IPS-15b (cell line): ENCODE measurements at regions not wholly inside any gene's neighbourhood (a gene's known extent, or its start where the extent isn't known, plus 50 kb on each side); places are given as distances from the start of the nearest gene placed in this dataset.

Experiments used
- H3K27me3 ChIP-seq: one replicate; pipeline ENCODE4 v1.6.1; 2013; ENCODE audit warnings: low read length; ENCODE audit not compliant: control insufficient read depth, insufficient read depth
- H3K36me3 ChIP-seq: one replicate; pipeline ENCODE4 v1.6.1; 2013; ENCODE audit warnings: low read length; ENCODE audit not compliant: control insufficient read depth, insufficient read depth
- H3K4me1 ChIP-seq: one replicate; pipeline ENCODE4 v1.6.1; 2013; ENCODE audit warnings: mild to moderate bottlenecking, low read length; ENCODE audit not compliant: control insufficient read depth, insufficient read depth
- H3K4me3 ChIP-seq: one replicate; pipeline ENCODE4 v1.5.1; 2013; ENCODE audit warnings: low read depth, low read length
- H3K9ac ChIP-seq: one replicate; pipeline ENCODE4 v1.6.1; 2013; ENCODE audit warnings: low read depth, mild to moderate bottlenecking, low read length
- H3K9me3 ChIP-seq: one replicate; pipeline ENCODE4 v1.6.1; 2013; ENCODE audit warnings: mild to moderate bottlenecking, low read length; ENCODE audit not compliant: control insufficient read depth, insufficient read depth

- Histone ChIP-seq H3K27me3 (no peaks in the 10 kb centered on the region), H3K4me3 (no peak overlapping the region), H3K36me3 (no peaks in the 10 kb centered on the region), H3K4me1 (no peaks in the 10 kb centered on the region), H3K9ac (no peak overlapping the region), H3K9me3 (no peaks in the 10 kb centered on the region)
Observed at GRCh38 chr13:97700306-97700848, 253.1 kb upstream of the IPO5 start.

DNA sequence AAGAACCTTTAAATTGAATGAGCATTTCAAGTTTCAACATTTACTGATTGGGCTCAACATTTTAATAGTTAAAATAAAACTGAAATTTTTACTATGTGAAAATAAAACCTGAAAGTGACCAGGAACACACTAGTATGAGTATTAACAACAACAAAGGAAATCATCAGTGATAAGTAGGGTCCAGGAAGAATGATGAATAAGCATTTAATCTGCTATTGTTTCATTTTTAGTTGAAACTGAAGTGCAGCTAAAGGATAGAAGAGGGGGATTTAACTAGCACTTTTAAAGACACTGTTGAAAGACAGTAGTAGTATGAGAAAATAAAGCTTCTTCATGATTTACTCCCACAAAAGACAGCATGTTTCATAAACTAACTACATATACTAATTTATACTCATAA lies 250.9 kb upstream of the IPO5 start:
- Histone ChIP-seq H3K36me3 (no peaks in the 10 kb centered on the region), H3K9me3 (no peaks in the 10 kb centered on the region), H3K4me3 (no peak overlapping the region), H3K9ac (no peak overlapping the region), H3K27me3 (no peaks in the 10 kb centered on the region), H3K4me1 (no peaks in the 10 kb centered on the region)

GRCh38 chr13:97710797-97711196 lies 242.7 kb upstream of the IPO5 start:
- H3K4me1 ChIP-seq = no peaks in the 10 kb centered on the region
- H3K9me3 ChIP-seq = no peaks in the 10 kb centered on the region
- H3K9ac ChIP-seq = no peak overlapping the region
- no peak overlapping the region for H3K4me3 ChIP-seq
- H3K36me3 ChIP-seq = no peaks in the 10 kb centered on the region
- H3K27me3 ChIP-seq = no peaks in the 10 kb centered on the region

GRCh38 chr13:97712770-97713169 lies 240.7 kb upstream of the IPO5 start:
- Histone ChIP-seq H3K9ac (no peak overlapping the region), H3K27me3 (no peaks in the 10 kb centered on the region), H3K4me1 (no peaks in the 10 kb centered on the region), H3K36me3 (no peaks in the 10 kb centered on the region), H3K4me3 (no peak overlapping the region), H3K9me3 (no peaks in the 10 kb centered on the region)

- H3K36me3 ChIP-seq = no peaks in the 10 kb centered on the region
- no peaks in the 10 kb centered on the region for H3K4me1 ChIP-seq
- H3K4me3 ChIP-seq = no peak overlapping the region
- no peaks in the 10 kb centered on the region for H3K9me3 ChIP-seq
- no peak overlapping the region for H3K9ac ChIP-seq
- H3K27me3 ChIP-seq = no peaks in the 10 kb centered on the region
Observed at GRCh38 chr13:97715763-97716162, 237.7 kb upstream of the IPO5 start.

DNA sequence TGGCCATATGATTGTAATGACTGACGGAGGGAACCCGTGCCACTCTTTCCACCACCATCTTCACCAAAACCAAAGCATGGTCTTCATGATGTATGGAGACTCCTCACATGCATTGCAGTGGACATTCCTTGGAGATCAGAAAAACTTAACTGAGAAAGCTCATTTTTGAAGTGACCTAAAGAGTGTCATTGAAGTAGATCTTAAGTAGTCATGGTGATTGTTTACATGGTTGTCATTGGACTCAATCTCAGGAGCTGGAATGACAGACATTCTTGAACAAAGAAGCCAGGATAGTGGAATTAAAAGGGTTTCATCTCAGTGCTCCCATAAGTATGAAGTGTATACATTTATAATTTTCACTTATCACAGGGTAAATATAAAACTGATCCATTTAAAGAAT lies 236.7 kb upstream of the IPO5 start:
- Histone ChIP-seq H3K27me3 (no peaks in the 10 kb centered on the region), H3K9me3 (no peaks in the 10 kb centered on the region)

GRCh38 chr13:97719736-97720135 lies 233.7 kb upstream of the IPO5 start:
- Histone ChIP-seq H3K9me3 (no peaks in the 10 kb centered on the region), H3K4me3 (no peak overlapping the region), H3K9ac (no peak overlapping the region), H3K4me1 (no peaks in the 10 kb centered on the region), H3K27me3 (no peaks in the 10 kb centered on the region), H3K36me3 (no peaks in the 10 kb centered on the region)

More for the DNA sequence above, 236.7 kb upstream of the IPO5 start:
- no peaks in the 10 kb centered on the region for H3K36me3 ChIP-seq
- H3K9ac ChIP-seq = no peak overlapping the region
- H3K4me3 ChIP-seq = no peak overlapping the region
- H3K4me1 ChIP-seq = no peaks in the 10 kb centered on the region

DNA sequence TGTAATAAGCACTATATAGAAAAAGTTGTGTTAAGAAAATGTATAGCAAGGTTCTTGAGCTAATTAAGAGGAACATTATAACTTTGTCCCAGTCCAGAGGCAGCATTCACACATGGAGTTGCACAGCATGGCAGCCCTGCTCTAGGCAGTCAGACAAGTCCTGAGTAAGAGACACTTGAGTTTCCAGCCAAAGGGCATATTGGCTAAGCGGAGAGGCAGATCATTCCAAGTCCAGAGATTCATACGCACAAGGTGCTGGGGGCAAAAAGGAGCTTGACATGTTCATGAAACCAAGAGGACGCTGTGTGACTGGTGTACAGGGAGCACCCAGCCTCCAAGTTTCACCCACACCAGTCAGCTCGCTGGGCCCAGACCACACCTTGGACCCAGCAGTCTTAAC lies 232.6 kb upstream of the IPO5 start:
- Histone ChIP-seq H3K9ac (no peak overlapping the region), H3K4me1 (no peaks in the 10 kb centered on the region), H3K36me3 (no peaks in the 10 kb centered on the region), H3K4me3 (no peak overlapping the region), H3K9me3 (no peaks in the 10 kb centered on the region), H3K27me3 (no peaks in the 10 kb centered on the region)

DNA sequence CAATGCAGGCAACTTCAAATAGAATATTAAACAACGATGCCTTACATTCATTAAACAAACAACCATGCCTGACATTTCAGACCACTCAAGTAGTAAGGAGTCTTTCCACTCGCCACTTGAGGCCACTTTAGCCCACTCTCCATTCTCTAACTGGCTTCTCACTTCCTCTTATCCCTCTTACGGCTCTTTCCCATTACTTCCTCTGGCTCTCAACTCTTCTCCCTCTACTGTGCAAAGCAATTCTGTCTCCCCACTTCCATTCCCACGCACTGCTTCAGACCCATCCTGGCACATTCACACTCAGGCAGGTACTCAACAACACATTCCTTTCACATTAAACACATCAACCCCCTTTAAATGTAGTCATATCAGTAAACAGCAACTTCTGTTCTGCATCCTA lies 229.8 kb upstream of the IPO5 start:
- Histone ChIP-seq H3K36me3 (no peaks in the 10 kb centered on the region), H3K4me1 (no peaks in the 10 kb centered on the region), H3K27me3 (no peaks in the 10 kb centered on the region), H3K9me3 (no peaks in the 10 kb centered on the region), H3K4me3 (no peak overlapping the region), H3K9ac (no peak overlapping the region)

GRCh38 chr13:97724450-97724849 lies 229.0 kb upstream of the IPO5 start:
- H3K27me3 ChIP-seq = no peaks in the 10 kb centered on the region
- H3K4me3 ChIP-seq = no peak overlapping the region
- H3K9ac ChIP-seq = no peak overlapping the region
- H3K36me3 ChIP-seq = no peaks in the 10 kb centered on the region
- H3K9me3 ChIP-seq = no peaks in the 10 kb centered on the region
- no peaks in the 10 kb centered on the region for H3K4me1 ChIP-seq

GRCh38 chr13:97726664-97727280 lies 226.7 kb upstream of the IPO5 start:
- Histone ChIP-seq H3K4me3 (no peak overlapping the region), H3K9ac (no peak overlapping the region), H3K9me3 (no peaks in the 10 kb centered on the region), H3K36me3 (no peaks in the 10 kb centered on the region), H3K27me3 (no peaks in the 10 kb centered on the region), H3K4me1 (no peaks in the 10 kb centered on the region)

- no peaks in the 10 kb centered on the region for H3K9me3 ChIP-seq
- no peaks in the 10 kb centered on the region for H3K27me3 ChIP-seq
- no peaks in the 10 kb centered on the region for H3K36me3 ChIP-seq
- no peak overlapping the region for H3K4me3 ChIP-seq
- no peak overlapping the region for H3K9ac ChIP-seq
- H3K4me1 ChIP-seq = no peaks in the 10 kb centered on the region
Observed at GRCh38 chr13:97727991-97728390, 225.5 kb upstream of the IPO5 start.
